Fibroblast of skin of left quadriceps (primary cell): ENCODE measurements at regions not wholly inside any gene's neighbourhood (a gene's known extent, or its start where the extent isn't known, plus 50 kb on each side); places are given as distances from the start of the nearest gene placed in this dataset.

ENCODE experiments used
- DNase-seq, 2 experiments: peaks; one replicate each; pipeline ENCODE4 v3.0.0-alpha.2; 2013; ENCODE audit warnings: low read depth in 2 of 2

DNA sequence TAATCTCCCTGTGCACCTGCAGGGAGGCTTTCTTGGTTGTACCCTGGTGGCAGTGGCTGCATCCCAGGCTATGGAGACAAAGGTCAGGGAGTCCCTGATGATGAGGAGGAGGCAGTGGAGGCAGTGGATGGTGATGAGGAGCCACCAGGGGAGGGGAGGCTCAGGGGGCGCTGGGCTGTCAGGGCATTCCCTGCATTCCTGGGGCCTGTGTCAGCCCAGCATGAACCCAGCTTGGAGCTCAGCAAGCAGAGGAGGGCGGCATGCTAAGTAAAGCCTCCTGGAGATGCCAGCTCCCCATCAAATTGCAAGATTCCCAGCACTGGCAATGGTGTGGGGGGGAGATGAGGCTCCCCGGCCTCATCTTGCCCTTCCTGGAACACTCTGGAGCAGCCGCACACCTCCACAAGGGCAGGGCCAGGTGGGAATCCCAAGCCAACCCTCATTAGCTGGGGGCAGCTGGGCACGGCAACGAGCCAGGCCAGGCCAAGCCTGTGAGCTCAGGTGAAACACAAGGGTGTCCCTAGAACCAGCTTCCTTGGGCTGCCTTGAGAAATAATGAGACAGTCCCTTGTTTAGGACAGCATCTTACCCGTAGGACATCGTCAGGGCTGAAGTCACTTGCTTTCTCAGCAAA lies 469.5 kb downstream of the MATN1 start:
- no peak for DNase-seq

DNA sequence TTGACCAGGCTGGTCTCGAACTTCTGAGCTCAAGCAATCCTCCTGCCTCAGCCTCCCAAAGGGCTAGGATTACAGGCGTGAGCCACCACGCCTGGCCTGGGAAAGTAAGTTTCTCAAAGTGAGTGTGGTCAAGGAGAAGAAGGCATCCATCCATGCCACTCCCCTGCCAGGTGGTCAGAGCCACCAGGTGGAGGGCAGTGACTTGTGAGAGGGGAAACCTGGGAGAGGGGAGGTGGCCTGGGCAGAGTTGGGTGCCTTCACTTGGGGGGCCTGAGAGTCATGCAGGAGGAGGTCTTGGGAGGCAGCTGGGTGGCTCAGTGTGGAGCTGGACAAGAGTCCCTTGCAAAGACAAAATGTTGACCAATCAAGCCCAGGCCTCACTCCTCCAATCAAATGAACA lies 470.0 kb downstream of the MATN1 start:
- no peak for DNase-seq

DNA sequence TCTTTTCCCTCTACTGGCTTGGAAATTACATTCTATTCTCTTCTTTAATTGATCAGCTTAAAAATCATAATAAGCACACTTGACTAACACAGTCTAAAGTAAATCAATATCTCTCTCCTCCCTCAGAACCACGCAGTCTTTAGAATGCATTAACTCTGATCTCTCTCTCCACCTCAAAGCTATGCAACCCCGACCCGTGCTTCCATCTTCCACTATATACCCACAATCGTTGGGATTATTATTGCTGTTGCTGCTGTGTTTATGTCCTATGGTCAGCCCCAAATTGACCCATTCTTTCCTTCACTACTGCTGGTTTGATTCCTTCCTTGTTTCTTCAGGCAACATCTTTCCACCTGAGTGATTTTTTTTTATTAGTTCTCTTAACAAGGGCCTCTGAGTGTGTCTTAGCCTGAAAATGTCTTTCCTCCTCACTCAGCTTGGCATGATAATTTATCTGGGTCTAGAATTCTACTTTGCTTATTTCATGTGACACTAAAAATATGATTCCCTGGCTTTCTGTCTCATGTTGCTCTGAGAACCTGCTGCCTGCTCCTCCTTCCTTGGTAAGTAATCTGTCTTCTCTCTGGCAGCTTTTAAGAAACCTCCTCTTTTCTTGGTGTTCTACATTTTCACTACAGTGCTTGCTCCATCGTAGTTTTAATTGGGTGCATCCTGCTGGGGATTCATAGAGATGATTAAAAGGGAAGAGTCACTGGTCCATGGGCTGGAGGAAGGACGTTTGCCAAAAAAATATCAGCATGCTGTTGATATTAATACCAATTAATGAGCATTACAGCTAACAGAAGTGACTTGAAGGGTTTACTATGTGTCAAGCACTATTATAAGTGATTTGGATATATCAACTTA lies 472.2 kb downstream of the MATN1 start:
- no peak for DNase-seq

DNA sequence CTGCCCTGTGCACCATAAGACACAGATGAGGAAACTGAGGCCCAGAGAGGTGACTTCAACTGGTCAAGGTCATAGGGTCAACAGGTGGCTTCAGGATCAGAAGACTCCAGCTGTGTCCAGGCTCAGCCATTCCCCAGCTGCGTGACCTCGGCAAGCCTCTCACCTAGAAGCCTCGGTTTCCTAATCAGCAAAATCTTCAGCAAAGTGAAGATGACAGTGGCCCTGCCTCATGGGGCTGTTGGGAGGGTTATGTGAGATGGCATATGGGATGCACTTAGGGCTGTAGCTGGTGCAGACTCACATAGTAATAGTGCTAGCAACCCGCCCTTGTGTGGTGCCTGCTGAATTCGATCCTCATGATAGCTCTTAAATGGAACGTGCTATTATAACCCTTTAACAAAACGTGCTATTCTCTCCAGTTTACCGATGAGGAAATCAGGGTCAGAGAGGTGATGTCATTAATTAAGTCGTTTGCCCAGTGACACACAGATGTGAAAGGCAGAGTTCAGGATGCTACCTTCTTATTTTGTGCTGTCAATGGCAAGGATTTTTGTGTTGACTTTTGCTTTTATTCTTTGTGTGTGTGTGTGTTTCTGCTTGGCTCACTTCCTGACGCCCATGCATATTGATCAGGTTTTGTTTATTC lies 472.9 kb downstream of the MATN1 start:
- DNase-seq = no peak

DNA sequence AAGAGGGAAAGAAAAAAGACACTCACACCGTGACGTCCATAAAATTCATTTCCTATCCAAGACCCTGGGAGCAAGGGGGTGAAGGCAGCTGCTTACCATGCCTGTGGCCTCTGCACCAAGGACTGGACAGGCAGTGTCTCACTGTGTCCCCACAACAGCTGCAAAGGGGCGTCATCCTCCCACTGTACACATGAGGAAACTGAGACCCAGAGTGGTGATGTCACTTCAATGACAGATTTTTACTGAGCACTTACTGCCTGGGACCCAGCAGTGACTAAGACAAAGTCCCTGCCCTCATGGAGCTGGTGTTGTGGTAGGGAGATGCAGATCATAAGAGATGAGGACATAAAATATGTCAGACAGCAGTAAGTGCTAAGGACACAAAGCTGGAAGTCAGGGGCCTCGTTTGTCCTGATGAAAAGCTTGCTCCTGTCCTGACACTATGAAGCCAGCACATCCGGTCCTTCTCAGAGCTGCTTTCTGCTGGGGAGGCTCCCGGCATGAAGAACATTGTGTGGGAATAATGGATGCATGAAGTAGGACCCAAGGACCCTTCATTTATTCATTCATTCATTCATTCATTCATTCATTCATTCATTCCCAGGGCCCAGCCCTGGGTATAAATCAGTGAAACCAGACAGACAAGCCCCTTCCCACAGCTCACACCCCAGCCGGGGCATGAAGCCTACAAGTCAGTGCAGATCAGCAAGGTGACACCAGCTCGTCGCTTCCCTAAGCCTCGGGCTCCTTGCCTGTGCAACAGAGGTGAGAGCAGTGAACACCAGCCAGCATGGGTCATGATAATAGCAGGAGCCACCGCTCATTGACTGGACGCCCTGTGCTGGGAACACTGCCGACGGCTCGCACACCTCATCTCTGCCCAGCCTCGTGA lies 473.7 kb downstream of the MATN1 start:
- DNase-seq = no peak

DNA sequence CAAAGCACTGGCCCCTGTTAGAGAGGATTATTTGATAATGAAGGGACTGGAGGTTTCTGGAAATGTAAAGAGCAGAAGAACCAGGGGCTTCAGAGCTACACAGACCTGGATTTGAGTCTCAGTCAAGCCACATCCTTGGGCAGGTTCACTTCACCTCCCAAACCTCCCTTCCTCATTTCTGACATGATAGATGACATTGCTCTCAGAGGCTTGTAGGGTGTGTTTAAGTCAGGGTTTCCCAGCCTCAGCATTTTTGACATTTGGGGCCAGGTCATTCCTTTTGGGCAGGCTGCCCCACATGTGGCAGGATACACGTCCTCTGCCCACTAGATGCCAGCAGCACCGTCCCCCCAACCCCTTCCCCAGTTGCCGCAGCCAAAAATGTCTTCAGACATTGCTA lies 474.6 kb downstream of the MATN1 start:
- DNase-seq = no peak

DNA sequence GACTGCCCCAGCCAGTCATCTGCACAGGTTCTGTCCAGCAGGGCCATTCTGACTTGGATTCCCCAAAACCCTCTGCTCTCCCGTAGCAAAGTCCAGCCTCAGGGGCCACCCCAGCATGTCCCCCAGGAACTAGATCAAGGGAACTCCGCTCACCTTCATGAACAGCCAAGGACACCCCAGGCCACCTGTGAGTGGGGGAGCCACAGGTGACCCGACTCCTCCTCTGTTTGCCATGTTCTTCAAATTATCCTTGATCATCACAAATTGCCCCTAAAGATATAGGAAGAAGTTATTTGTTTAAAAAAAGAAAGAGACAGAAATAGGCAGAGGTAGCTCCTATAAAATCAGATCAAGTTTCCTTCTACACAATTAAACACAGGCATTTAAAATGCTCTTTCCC lies 475.0 kb downstream of the MATN1 start:
- DNase-seq = no peak

DNA sequence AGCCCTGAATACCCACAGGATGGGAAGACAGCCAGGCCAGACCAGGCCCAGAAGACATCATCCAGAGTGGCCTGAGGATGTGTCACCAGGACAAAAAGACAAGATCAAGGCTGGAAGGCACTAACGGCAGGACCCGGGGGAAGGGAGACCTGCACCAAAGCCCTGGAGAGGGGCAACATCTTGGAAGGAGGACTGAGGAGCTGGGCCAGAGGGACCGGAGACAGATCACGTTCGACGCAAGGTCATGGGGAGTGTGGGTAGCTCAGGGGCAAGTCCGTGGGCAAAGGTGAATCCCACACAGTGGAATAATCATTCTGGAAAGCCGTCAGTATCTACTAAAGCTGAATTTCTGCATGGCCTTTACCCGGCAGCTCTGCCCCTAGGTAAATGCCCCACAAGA lies 478.6 kb downstream of the MATN1 start:
- DNase-seq = no peak

DNA sequence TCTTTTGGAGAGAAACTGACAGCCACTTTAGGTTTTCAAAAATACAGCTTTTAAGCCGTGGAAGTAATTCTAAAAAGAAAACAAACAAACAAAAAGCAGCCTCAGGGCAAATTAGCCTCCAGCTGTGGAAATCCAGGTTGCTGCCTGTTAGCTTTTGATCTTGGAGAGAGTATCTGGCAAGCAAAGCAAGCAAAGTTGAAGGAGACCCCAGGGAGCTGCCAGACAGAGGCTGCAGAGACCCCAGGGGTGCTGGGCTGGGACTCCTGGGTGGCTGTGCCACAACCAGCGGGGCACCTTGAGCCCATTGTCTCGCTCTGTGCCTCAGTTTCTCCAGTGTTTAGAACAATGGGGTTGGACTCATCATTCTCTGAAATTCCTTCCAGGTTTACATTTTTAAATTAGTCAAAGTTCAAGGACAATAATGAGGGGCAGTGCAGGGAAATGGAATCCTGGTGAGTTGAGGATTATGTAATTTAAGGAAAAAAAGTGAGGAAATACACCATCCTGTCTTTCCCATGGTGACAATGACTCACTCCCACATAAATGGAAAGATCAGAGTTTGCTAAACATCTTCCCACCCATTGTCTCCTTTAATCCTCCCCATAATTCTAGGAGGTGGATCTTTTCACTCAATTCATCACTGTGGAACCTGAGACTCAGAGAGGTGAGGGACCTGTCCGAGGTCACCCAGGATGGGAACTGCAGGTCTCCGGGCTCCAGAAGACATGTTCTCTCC lies 480.5 kb downstream of the MATN1 start:
- no peak for DNase-seq

DNA sequence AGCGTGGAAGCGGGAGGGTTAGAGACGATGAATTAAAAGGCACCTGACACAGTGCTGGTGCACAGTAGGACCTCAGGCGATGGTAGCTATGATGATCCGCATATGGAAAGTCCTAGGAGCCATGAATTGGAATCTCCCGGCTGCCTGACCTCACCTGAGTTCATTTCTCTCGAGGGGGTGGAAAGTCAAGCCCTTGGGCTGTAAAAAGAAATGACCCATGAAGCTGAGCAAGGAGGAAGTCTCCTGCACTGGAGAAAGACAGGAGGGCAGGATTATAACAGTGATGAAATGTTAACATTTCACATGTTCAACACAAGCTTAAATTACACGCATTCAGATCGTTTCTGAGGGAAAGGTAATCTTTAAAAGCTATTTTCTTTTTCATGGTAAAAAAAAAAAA lies 481.2 kb downstream of the MATN1 start:
- DNase-seq = no peak

DNA sequence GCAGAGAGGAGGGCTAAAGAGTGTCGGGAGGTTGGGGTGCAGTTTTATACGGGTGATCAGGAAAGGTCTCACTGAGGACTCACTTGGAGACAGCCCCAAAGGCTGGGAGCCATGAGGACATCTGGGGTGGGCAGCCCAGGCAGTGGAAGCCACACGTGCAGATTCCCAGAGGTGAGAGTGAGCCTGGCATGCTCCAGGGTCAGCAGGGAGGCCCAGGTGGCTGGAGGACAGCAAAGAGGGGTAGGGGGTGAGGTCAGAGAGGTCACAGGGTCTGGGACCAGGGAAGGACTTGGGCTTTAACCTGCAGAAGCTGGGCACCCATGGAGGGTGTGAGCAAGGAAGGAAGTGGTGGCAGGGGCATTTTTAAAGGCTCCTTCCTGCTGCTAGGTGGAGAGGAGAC lies 481.7 kb downstream of the MATN1 start:
- no peak for DNase-seq

DNA sequence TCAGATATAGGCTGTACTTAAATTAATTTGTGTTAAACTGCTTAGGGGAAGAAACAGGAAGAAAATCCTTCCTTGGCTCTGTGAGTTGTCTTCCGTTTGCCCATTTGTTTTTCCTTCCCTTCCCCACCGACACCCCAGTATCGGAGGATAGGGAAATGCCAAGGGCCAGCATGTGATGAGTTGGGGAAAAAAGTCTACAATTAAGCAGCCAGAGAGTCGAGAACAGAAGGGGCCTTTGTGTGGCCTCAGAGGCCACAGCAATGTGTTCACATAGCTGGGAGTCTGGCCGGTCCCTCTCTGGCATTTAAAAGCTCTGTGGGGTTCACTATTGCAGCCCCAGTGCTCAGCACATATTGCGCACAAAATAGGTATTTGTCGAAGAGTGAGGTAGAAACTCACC lies 489.3 kb downstream of the MATN1 start:
- DNase-seq = no peak

DNA sequence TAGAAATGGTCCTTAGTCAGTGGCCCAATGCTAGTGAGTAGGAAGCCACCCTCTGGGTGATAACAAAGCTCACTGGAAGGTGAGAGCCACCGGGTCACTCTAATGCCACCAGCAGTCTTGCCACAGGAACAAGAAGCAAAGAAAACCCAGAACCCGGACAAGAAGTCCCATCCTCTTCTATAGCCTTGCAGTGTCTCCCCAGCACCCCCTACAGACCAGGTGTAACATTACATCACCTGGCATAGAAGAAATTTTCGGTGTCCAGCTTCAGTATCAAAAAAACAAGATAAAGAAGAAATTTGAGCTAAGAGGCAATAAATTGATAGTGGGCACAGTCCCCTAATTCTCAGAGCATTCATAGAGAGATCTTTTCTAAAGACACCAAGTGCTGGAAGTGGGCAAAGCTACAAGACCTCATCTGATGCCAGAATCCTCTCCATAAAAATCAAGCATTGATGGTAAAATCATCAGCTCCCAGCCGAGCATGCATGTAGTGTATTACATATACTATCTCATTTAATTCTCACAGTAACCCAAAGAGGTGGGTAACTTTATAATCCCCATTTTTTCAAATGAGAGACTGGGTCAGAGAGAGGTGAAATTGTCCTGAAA lies 491.0 kb downstream of the MATN1 start:
- no peak for DNase-seq

DNA sequence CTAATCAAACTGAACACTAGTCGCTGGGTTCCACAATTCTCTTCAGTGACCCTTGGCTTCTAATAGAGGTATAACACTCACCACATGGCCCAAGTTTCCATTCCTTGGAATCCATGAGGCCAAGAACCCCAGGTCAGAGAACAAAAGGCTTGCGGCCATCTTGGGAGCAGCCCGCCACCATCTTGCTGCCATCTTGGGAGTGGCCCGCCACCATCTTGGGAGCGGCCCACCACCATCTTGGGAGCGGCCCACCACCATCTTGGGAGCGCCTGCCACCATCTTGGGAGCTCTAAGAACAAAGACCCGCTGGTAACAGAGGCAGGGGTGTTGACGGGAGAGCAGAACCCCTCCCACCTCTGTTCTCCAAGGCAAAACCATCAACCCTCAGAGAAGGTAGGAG lies 493.4 kb downstream of the MATN1 start:
- DNase-seq = no peak

DNA sequence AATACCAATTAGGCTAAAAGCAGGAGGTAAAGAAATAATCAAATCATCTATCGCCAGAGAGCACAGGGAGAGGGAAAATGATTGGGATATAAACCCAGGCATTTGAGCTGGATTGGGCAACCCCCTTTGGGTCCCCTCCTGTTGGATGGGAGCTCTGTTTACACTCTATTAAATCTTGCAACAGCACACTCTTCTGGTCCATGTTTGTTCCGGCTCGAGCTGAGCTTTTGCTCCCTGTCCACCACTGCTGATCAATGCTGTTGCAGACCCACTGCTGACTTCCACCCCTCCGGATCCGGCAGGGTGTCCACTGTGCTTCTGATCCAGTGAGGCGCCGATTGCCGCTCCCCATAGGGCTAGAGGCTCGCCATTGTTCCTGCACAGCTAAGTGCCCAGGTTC lies 493.8 kb downstream of the MATN1 start:
- DNase-seq = no peak

DNA sequence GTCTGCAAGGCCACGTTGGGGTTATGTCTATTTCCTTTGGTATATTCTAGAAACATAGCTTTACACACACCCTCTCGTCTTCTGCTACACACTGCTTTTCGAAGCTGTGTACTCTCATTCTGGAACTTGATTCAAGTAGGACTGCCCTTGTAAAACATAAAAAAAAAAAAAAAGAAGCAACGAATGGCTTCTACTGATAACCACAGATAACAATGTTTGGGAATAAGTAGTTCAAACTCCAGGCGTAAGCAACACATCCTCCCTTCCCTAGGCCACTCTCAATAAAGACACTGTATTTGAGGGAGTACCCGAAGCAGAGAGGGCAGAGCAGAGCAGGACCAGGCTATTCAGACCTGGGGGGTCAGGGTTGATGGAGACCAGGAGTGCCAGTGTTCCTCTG lies 496.7 kb downstream of the MATN1 start:
- no peak for DNase-seq

DNA sequence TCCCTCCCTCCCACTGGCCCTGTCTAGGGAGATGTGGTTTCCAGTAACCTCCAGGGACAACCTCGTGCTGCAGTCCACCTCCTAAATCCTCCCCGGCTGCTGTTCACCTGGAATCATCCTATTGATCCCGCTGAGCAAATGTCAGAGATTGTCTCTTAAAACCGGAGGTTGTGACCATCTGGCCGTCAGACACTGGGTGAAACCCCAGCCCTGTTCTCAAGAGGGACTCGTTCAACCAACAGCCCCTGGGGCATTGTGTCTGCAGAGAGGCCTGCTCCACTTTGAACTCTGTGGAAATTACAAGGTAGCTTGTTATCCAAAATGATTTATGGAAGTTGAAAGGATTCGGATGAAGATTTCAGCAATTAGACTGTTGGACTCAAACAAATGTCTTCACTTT lies 498.0 kb downstream of the MATN1 start:
- DNase-seq = no peak

DNA sequence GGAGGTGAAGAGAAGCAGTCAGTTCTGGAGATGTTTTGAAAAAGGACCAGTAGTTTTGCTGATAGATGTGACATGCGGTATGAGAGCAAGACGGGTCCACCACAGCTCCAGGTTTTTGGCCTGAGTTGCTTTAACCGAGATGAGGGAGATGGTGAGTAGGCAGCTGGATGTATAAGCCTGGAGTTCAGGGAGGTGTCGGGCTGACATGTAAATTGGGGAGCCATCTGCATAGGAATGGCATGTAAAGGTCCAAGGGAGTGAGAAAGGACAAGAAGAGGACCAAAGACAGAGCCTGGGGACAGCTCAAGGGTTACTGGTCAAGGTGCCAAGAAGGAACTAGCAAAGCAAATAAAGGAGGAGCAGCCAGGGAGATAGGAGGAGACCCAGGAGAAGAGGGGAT lies 503.7 kb downstream of the MATN1 start:
- DNase-seq = no peak

DNA sequence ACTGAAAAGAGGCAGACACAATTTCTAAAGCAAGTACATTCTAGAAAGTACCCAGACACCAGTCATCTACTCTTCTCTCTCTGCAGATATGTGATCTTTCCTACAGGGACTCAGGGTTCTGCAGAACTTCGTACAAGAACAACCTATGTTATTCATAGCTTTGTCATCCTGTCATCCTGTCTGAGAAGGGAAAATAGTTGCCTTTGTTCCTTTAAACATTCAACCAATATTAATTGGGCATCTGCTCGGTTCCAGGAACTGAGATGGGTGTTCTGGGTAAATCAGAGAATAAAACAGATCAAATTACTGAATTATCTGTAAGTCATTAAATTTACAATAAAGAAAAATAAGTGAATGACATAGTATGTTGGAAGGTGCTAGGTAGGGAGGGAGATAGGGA lies 504.9 kb downstream of the MATN1 start:
- DNase-seq = no peak

DNA sequence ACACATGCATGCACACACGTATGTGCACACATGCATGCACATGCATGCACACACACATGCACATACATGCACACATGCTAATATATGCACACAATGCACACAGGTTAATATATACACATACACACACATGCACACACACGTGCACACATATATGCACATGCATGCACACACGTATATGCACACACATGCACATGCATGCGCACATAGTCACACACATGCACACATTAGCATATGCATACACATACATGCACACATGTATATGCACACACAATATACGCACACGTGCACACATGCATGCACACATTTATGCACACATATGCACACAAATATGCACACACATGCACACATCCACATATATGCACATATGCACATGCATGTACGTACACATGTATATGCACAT lies 506.8 kb downstream of the MATN1 start:
- no peak for DNase-seq

DNA sequence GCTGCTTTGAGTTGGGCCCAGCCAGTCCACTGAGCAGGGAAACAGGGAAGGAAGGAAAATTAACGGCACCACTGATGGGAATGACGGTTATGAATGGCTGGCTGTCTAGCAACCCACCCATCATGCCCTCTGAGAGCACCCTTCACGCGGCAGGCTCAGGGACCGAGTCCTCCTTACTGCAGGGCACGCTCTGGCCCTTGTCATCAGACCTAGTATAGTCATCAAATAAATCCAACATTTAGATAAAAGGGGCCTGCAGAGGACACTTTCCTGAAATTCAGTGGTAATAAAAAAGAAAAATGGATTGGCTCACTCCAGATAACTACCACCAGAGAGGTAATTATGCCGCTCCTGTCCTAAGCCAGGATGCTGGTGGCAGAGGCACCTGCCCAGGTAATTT lies 509.4 kb downstream of the MATN1 start:
- DNase-seq = no peak
